ENCODE measurements at regions not wholly inside any gene's neighbourhood (a gene's known extent, or its start where the extent isn't known, plus 50 kb on each side); places are given as distances from the start of the nearest gene placed in this dataset.

DNA sequence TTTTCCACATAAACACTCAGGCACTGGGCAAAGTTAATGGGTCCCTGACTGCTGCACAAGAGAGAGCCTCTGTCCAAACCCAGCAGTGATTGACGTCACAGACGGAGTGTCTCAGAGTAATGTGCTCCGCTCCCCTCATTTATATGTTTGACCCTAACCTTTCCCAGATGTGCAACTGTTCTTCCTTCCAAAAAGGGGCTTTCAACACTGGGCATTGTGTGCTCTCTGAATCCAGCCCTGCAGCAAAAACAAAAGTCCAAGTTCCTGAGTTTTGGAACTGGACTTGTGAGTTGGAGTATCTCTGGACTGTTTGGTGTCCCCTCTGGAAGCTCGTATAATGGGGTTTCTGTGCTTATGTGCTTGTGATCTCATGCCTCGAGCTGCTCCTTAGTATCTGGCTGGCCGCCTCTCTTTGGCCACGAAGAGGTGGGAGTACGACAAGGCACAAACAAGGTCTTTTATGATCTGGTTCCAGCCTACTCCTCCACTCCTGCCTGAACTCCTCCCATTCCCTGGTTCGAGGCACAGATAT, 76.4 kb upstream of the SMIM36 start:
- Histone ChIP-seq H4K20me1 (ENCODE audit: insufficient read depth, low read length, poor library complexity, severe bottlenecking) (no peaks in the 10 kb centered on the region), H3K27me3 (ENCODE audit: insufficient read depth, low read length, poor library complexity, severe bottlenecking) (no peaks in the 10 kb centered on the region), H3K9ac (ENCODE audit: low read depth, low read length, poor library complexity, severe bottlenecking) (no peak overlapping the region), H3K4me3 (ENCODE audit: low read length, poor library complexity, severe bottlenecking) (no peak overlapping the region), H3K36me3 (ENCODE audit: insufficient read depth, low read length) (no peaks in the 10 kb centered on the region), H3K4me1 (ENCODE audit: insufficient read depth, low read length, poor library complexity, severe bottlenecking) (no peaks in the 10 kb centered on the region), H2AFZ (ENCODE audit: low read length) (no peak overlapping the region), H3F3A (ENCODE audit: low read depth) (no peaks in the 10 kb centered on the region), H3K9me3 (ENCODE audit: insufficient read depth, low read depth, low read length) (no peaks in the 10 kb centered on the region), H3K9me2 (replicated peaks; ENCODE audit: low read depth, low read length) (no peaks in the 10 kb centered on the region), H3K4me2 (ENCODE audit: low read depth, low read length, poor library complexity, severe bottlenecking) (no peak overlapping the region), H3K79me2 (ENCODE audit: insufficient read depth, low read length) (no peaks in the 10 kb centered on the region)
- no peak for TF ChIP-seq EZH2phosphoT487 (IDR thresholded peaks at IDR 0.05; ENCODE audit: borderline replicate concordance)
- TF ChIP-seq, protein P1, sequence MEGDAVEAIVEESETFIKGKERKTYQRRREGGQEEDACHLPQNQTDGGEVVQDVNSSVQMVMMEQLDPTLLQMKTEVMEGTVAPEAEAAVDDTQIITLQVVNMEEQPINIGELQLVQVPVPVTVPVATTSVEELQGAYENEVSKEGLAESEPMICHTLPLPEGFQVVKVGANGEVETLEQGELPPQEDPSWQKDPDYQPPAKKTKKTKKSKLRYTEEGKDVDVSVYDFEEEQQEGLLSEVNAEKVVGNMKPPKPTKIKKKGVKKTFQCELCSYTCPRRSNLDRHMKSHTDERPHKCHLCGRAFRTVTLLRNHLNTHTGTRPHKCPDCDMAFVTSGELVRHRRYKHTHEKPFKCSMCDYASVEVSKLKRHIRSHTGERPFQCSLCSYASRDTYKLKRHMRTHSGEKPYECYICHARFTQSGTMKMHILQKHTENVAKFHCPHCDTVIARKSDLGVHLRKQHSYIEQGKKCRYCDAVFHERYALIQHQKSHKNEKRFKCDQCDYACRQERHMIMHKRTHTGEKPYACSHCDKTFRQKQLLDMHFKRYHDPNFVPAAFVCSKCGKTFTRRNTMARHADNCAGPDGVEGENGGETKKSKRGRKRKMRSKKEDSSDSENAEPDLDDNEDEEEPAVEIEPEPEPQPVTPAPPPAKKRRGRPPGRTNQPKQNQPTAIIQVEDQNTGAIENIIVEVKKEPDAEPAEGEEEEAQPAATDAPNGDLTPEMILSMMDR (conservative IDR thresholded peaks at IDR 0.05; ENCODE audit: low read length), result no peak

GRCh38 chr17:55585629-55586028, 74.4 kb upstream of the SMIM36 start:
- H4K20me1 ChIP-seq (ENCODE audit: insufficient read depth, low read length, poor library complexity, severe bottlenecking), result no peaks in the 10 kb centered on the region

DNA sequence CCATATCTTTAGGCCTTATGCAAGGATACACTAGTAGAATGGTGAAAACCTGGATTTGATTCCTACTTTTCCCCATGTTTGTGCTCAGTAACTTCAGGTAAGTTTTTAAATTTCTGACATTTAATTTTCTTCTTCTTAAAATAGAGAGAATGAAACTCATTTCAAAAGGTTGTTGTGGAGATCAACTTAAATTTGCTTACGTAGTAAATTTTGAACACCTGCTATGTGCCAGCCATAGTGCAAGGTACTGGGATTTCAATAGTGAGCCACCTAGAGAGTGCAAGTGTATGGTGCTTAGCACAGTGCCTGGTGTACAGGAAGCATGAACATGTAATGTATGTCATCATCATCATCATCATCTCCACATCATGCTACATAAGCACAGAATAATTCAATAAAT, 73.6 kb upstream of the SMIM36 start:
- H4K20me1 ChIP-seq (ENCODE audit: insufficient read depth, low read length, poor library complexity, severe bottlenecking), result no peaks in the 10 kb centered on the region
- H2AFZ ChIP-seq (ENCODE audit: low read length), result no peak overlapping the region
- H3K27me3 ChIP-seq (ENCODE audit: insufficient read depth, low read length, poor library complexity, severe bottlenecking), result no peaks in the 10 kb centered on the region
- H3K9me2 ChIP-seq (replicated peaks; ENCODE audit: low read depth, low read length), result no peaks in the 10 kb centered on the region
- H3K36me3 ChIP-seq (ENCODE audit: insufficient read depth, low read length), result no peaks in the 10 kb centered on the region
- H3K79me2 ChIP-seq (ENCODE audit: insufficient read depth, low read length), result no peaks in the 10 kb centered on the region
- H3K4me2 ChIP-seq (ENCODE audit: low read depth, low read length, poor library complexity, severe bottlenecking), result no peak overlapping the region
- no peaks in the 10 kb centered on the region for H3K9me3 ChIP-seq (ENCODE audit: insufficient read depth, low read depth, low read length)
- H3F3A ChIP-seq (ENCODE audit: low read depth), result no peaks in the 10 kb centered on the region
- no peak for TF ChIP-seq EZH2phosphoT487 (IDR thresholded peaks at IDR 0.05; ENCODE audit: borderline replicate concordance)
- TF ChIP-seq, protein P1 (conservative IDR thresholded peaks at IDR 0.05; ENCODE audit: low read length), result no peak
- H3K9ac ChIP-seq (ENCODE audit: low read depth, low read length, poor library complexity, severe bottlenecking), result no peak overlapping the region
- H3K4me1 ChIP-seq (ENCODE audit: insufficient read depth, low read length, poor library complexity, severe bottlenecking), result no peaks in the 10 kb centered on the region
- H3K4me3 ChIP-seq (ENCODE audit: low read length, poor library complexity, severe bottlenecking), result no peak overlapping the region

More at GRCh38 chr17:55585629-55586028, 74.4 kb upstream of the SMIM36 start:
- H3F3A ChIP-seq (ENCODE audit: low read depth), result no peaks in the 10 kb centered on the region
- H2AFZ ChIP-seq (ENCODE audit: low read length), result no peak overlapping the region
- no peak overlapping the region for H3K9ac ChIP-seq (ENCODE audit: low read depth, low read length, poor library complexity, severe bottlenecking)
- H3K27me3 ChIP-seq (ENCODE audit: insufficient read depth, low read length, poor library complexity, severe bottlenecking), result no peaks in the 10 kb centered on the region
- H3K4me1 ChIP-seq (ENCODE audit: insufficient read depth, low read length, poor library complexity, severe bottlenecking), result no peaks in the 10 kb centered on the region
- H3K4me2 ChIP-seq (ENCODE audit: low read depth, low read length, poor library complexity, severe bottlenecking), result no peak overlapping the region
- no peak overlapping the region for H3K4me3 ChIP-seq (ENCODE audit: low read length, poor library complexity, severe bottlenecking)
- TF ChIP-seq EZH2phosphoT487 (IDR thresholded peaks at IDR 0.05; ENCODE audit: borderline replicate concordance), result no peak
- TF ChIP-seq, protein P1 (conservative IDR thresholded peaks at IDR 0.05; ENCODE audit: low read length), result no peak
- H3K9me3 ChIP-seq (ENCODE audit: insufficient read depth, low read depth, low read length), result no peaks in the 10 kb centered on the region
- H3K79me2 ChIP-seq (ENCODE audit: insufficient read depth, low read length), result no peaks in the 10 kb centered on the region
- no peaks in the 10 kb centered on the region for H3K9me2 ChIP-seq (replicated peaks; ENCODE audit: low read depth, low read length)
- H3K36me3 ChIP-seq (ENCODE audit: insufficient read depth, low read length), result no peaks in the 10 kb centered on the region
